Adrenal gland (tissue), 9 donors: ENCODE measurements at regions not wholly inside any gene's neighbourhood (a gene's known extent, or its start where the extent isn't known, plus 50 kb on each side); places are given as distances from the start of the nearest gene placed in this dataset.

Experiments
- DNase-seq, 7 donors: peaks; one replicate each; pipeline ENCODE4 v3.0.0-alpha.2; 2019 to 2020
- H3K27ac ChIP-seq, 5 donors: fragments of 200-600 bp; sonication (generic) in 4 of 5; 1 replicate in 3 of 5; 2 replicates in 2 of 5; pipeline versions ENCODE4 v1.5.1 to v1.8.0; 2016 to 2020; ENCODE audit warnings: mild to moderate bottlenecking in 1 of 5
- H3K27me3 ChIP-seq: fragments of 200-600 bp; 2 replicates; pipeline ENCODE4 v1.8.0; 2021
- H3K36me3 ChIP-seq, 2 donors: fragments of 200-600 bp; replicated peaks in 1 of 2; 1 replicate in 1 of 2; 2 replicates in 1 of 2; pipeline versions ENCODE4 v1.5.1 to v1.8.0; 2018 to 2022
- H3K4me1 ChIP-seq, 2 donors: fragments of 200-600 bp; replicated peaks in 1 of 2; 1 replicate in 1 of 2; 2 replicates in 1 of 2; pipeline versions ENCODE4 v1.5.1 to v1.8.0; 2018 to 2021
- H3K4me3 ChIP-seq, 4 donors: fragments of 200-600 bp; sonication (generic) in 3 of 4; one replicate each; pipeline ENCODE4 v1.5.1; 2016 to 2018
- H3K9me3 ChIP-seq, 3 donors: fragments of 200-600 bp; sonication (generic) in 1 of 3; replicated peaks in 1 of 3; 1 replicate in 2 of 3; 2 replicates in 1 of 3; pipeline versions ENCODE4 v1.5.1 to v1.8.0; 2016 to 2021
- POLR2A ChIP-seq, 2 donors: fragments of 450-650 bp; IDR thresholded peaks; one replicate each; pipeline ENCODE4 v1.6.1; 2017; ENCODE audit warnings: antibody characterized with exemption in 2 of 2, mild to moderate bottlenecking in 2 of 2, moderate library complexity in 1 of 2
- WGBS, 4 donors: extraction: QIAGEN DNeasy Blood & Tissue Kit in 2 of 4; methylation state at CpG; one replicate each; pipeline versions ENCODE4 v1.1.5 to v1.1.7; 2013 to 2017; 5-methylcytosine and 5-hydroxymethylcytosine counted together
- intact Hi-C, 2 donors: fragments of 100-400 bp; cut with DNase I; formaldehyde crosslinking; loops; one replicate each; pipeline versions ENCODE4 v1.14.1 to v1.15.0; 2022 to 2023
- TF ChIP-seq, protein P1 (sequence below), 6 experiments: fragments of 450-650 bp in 4 of 6; fragments of 200-600 bp in 2 of 6; sonication (generic) in 1 of 6; IDR thresholded peaks; 1 replicate in 5 of 6; 2 replicates in 1 of 6; pipeline versions ENCODE4 v1.5.1 to v1.8.0; 2016 to 2021; ENCODE audit warnings: antibody characterized with exemption in 6 of 6, mild to moderate bottlenecking in 2 of 6, moderate library complexity in 1 of 6
- donor health status: healthy with polysubstance abuse.
- donor health status: Bipolar disorder and iron deficiency.
- donor health status: DM: yes; HTN: yes; CAD: no.
- donor health status: DM: no; HTN: no; CAD: no.
- donor health status: DM: no; HTN: no; CAD: no.

DNA sequence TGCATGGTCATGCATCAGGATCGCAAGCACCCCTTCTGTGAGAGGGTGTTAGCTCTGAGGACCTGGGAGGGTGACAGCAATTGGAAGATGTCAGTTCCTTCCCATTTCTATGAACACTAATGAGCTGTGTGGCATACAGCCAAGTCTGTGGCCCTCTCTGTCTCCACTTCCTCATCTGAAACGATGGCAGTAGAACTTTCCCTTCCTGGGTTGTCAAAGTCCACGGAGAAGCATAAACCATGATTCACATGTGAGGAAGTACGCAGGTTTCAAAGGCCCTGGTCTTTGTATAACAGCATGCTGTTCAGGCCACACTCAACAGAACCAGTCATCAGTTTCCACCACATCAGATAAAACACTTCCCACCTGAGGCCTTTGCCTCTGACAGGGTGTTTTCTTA is 167.4 kb upstream of the RAB6C start:
- no peaks in the 10 kb centered on the region for H3K27me3 ChIP-seq
- no peaks in the 10 kb centered on the region for H3K9me3 ChIP-seq
- no peak for TF ChIP-seq POLR2A (IDR thresholded peaks at IDR 0.05)
- TF ChIP-seq, protein P1, sequence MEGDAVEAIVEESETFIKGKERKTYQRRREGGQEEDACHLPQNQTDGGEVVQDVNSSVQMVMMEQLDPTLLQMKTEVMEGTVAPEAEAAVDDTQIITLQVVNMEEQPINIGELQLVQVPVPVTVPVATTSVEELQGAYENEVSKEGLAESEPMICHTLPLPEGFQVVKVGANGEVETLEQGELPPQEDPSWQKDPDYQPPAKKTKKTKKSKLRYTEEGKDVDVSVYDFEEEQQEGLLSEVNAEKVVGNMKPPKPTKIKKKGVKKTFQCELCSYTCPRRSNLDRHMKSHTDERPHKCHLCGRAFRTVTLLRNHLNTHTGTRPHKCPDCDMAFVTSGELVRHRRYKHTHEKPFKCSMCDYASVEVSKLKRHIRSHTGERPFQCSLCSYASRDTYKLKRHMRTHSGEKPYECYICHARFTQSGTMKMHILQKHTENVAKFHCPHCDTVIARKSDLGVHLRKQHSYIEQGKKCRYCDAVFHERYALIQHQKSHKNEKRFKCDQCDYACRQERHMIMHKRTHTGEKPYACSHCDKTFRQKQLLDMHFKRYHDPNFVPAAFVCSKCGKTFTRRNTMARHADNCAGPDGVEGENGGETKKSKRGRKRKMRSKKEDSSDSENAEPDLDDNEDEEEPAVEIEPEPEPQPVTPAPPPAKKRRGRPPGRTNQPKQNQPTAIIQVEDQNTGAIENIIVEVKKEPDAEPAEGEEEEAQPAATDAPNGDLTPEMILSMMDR (IDR thresholded peaks at IDR 0.05), result no peak
- H3K4me1 ChIP-seq, result no peaks in the 10 kb centered on the region
- H3K36me3 ChIP-seq, result no peaks in the 10 kb centered on the region
- no peak overlapping the region for H3K27ac ChIP-seq
- 50 to 63% (median 56%) methylated on average over 4 of the region's 4 CpGs for WGBS, 4 donors
- peak; percentile 43 to 81 (median 63) for DNase-seq
- H3K4me3 ChIP-seq, result no peak overlapping the region
- intact Hi-C loops, result no loop called here

DNA sequence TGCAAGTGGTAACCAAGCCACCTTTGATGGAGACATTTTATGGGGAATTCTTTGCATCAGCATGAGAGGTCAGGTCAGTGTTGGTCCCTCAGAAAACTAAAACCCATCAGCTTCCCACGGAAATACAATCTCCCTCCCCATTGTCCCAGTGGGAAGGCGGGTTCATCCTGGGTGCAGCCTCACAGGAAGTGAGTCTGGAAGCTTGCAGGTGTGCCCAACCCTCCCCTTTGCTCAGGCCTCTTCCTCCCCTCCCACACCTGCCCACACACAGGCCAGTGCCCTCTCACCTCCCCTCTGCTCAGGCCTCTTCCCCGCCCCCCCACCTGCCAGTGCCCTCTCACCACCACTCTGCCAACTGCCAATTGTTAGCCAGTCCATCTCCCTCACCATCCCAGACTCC is 166.8 kb upstream of the RAB6C start:
- H3K27ac ChIP-seq, result no peak overlapping the region
- no peaks in the 10 kb centered on the region for H3K4me1 ChIP-seq
- TF ChIP-seq POLR2A (IDR thresholded peaks at IDR 0.05), result no peak
- TF ChIP-seq, protein P1 (IDR thresholded peaks at IDR 0.05), result no peak
- no peaks in the 10 kb centered on the region for H3K27me3 ChIP-seq
- no peak for DNase-seq
- intact Hi-C loops, result no loop called here
- 86 to 100% (median 88%) methylated on average over 3 of the region's 3 CpGs for WGBS, 4 donors
- H3K9me3 ChIP-seq, result no peaks in the 10 kb centered on the region
- H3K4me3 ChIP-seq, result no peak overlapping the region
- H3K36me3 ChIP-seq, result no peaks in the 10 kb centered on the region

DNA sequence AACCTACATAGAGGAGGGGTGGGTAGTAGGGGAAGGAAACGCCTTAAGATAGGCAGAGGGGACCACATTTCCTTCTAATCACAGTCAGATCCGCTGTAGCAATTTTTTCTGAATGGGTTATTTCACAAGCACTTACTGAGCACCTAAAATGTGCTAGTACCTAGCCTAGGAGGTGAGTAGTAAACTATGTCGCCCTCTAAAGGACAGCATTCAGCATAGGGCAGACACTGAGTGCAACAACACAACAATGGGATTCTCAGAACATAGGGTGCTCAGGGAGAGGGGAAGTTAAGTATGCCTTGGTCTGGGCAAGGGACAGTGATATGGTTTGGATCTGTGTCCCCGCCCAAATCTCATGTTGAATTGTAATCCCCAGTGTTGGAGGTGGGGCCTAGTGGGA is 166.1 kb upstream of the RAB6C start:
- H3K36me3 ChIP-seq, result no peaks in the 10 kb centered on the region

DNA sequence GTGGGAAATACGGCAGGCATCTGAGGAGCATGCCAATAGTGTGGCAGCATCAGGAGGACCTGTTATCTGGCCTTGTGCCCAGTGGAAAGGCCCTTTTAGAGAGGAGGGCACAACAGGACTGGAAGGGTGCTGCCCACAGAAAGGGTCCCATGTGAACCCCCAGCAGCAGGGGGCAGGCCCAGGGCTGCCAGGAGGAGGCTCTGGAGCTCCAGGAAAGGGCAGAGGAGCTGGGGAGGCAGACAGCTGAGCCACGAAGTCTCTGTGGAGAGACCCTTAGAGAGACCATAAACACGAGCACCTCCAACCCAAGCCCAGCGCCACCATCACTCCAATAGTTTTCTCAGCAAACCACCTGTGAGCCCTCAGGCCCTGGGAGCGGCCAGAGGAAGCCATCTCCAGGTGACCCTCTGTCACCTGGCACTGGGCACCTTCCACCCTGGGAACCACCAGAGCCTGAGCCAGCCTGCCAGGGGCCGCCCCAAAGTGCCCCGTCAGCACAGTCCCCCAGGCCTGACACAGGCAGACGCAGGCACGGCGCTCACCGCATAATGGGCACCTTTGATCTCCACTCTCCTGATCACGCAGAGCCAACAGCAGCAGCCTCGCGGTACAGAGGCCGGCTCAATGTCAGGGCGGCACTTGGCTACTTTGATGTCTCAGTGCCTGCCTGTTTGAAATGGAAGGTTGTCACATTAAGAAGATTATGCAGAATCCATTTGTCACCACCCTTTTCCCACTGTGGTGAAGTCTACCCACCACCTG is 162.5 kb upstream of the RAB6C start:
- H3K36me3 ChIP-seq, result no peaks in the 10 kb centered on the region
- no peak overlapping the region for H3K4me3 ChIP-seq
- intact Hi-C loops, result no loop called here
- H3K27ac ChIP-seq, result no peak overlapping the region
- TF ChIP-seq POLR2A (IDR thresholded peaks at IDR 0.05), result no peak
- TF ChIP-seq, protein P1 (IDR thresholded peaks at IDR 0.05), result no peak
- no peaks in the 10 kb centered on the region for H3K9me3 ChIP-seq
- 75 to 92% (median 82%) methylated on average over 7 to 16 of the region's 16 CpGs for WGBS, 4 donors
- DNase-seq, result no peak
- H3K27me3 ChIP-seq, result no peaks in the 10 kb centered on the region
- H3K4me1 ChIP-seq, result no peaks in the 10 kb centered on the region

More for the DNA sequence above, 166.1 kb upstream of the RAB6C start:
- H3K4me3 ChIP-seq, result no peak overlapping the region
- no peaks in the 10 kb centered on the region for H3K27me3 ChIP-seq
- H3K27ac ChIP-seq, result no peak overlapping the region
- no peak for DNase-seq
- 67 to 81% (median 71%) methylated on average over 4 of the region's 4 CpGs for WGBS, 4 donors
- intact Hi-C loops, result no loop called here
- no peaks in the 10 kb centered on the region for H3K9me3 ChIP-seq
- TF ChIP-seq, protein P1 (IDR thresholded peaks at IDR 0.05), result no peak
- TF ChIP-seq POLR2A (IDR thresholded peaks at IDR 0.05), result no peak
- H3K4me1 ChIP-seq, result no peaks in the 10 kb centered on the region
